Breast epithelium (tissue), 4 donors: ENCODE measurements at regions not wholly inside any gene's neighbourhood (a gene's known extent, or its start where the extent isn't known, plus 50 kb on each side); places are given as distances from the start of the nearest gene placed in this dataset.
"Not testable (repeated sequence)": the region's sequence is repeated elsewhere in the genome, so short reads cannot be mapped to it uniquely, and the experiment has no call there.

Experiments
- DNase-seq, 2 donors: peaks; one replicate each; pipeline ENCODE4 v3.0.0-alpha.2; 2019; ENCODE audit warnings: low spot score in 2 of 2
- H3K27ac ChIP-seq, 2 donors: fragments of 200-600 bp; sonication (generic) in 1 of 2; one replicate each; pipeline ENCODE4 v1.5.1; 2016 to 2019; ENCODE audit warnings: mild to moderate bottlenecking in 1 of 2
- H3K27me3 ChIP-seq, 2 donors: fragments of 200-600 bp; sonication (generic) in 1 of 2; one replicate each; pipeline versions ENCODE4 v1.5.1 to v1.6.0; 2017 to 2019; ENCODE audit warnings: control low read depth in 1 of 2, mild to moderate bottlenecking in 1 of 2
- H3K36me3 ChIP-seq: fragments of 200-600 bp; one replicate; pipeline ENCODE4 v1.5.1; 2019
- H3K4me1 ChIP-seq, 2 donors: fragments of 200-600 bp; sonication (generic); one replicate each; pipeline ENCODE4 v1.5.1; 2016 to 2019; ENCODE audit warnings: control low read depth in 1 of 2
- H3K4me3 ChIP-seq, 3 donors: fragments of 200-600 bp; sonication (generic); 1 replicate in 2 of 3; 2 replicates in 1 of 3; pipeline ENCODE4 v1.5.1; 2016 to 2019; ENCODE audit warnings: mild to moderate bottlenecking in 3 of 3, moderate library complexity in 2 of 3
- H3K9me3 ChIP-seq, 2 donors: fragments of 200-600 bp; sonication (generic) in 1 of 2; one replicate each; pipeline ENCODE4 v1.5.1; 2016 to 2019; ENCODE audit warnings: control low read depth in 1 of 2
- CTCF ChIP-seq, 3 donors: fragments of 450-650 bp; IDR thresholded peaks; one replicate each; pipeline ENCODE4 v1.5.1; 2016 to 2017; ENCODE audit warnings: antibody characterized with exemption in 3 of 3, mild to moderate bottlenecking in 3 of 3, moderate library complexity in 3 of 3
- POLR2A ChIP-seq: fragments of 450-650 bp; IDR thresholded peaks from one replicate; pipeline ENCODE4 v1.6.1; 2016; ENCODE audit warnings: antibody characterized with exemption, mild to moderate bottlenecking, moderate library complexity
- POLR2AphosphoS5 ChIP-seq, 3 donors: sonication (generic); formaldehyde crosslinking; IDR thresholded peaks; one replicate each; pipeline ENCODE4 v1.6.1; 2017; ENCODE audit warnings: antibody characterized with exemption in 3 of 3
- intact Hi-C: fragments of 100-400 bp; cut with DNase I; formaldehyde crosslinking; loops from one replicate; pipeline ENCODE4 v1.15.1; 2023; ENCODE audit warnings: low total_unique reads

GRCh38 chr7:113030489-113030888 is 56.1 kb downstream of the GPR85 start:
- TF ChIP-seq POLR2AphosphoS5 (IDR thresholded peaks at IDR 0.05) = no peak
- TF ChIP-seq POLR2A = no peak
- no peak for TF ChIP-seq CTCF (IDR thresholded peaks at IDR 0.05)
- DNase-seq = no peak
- Histone ChIP-seq H3K27ac (no peak overlapping the region), H3K9me3 (no peaks in the 10 kb centered on the region), H3K4me3 (no peak overlapping the region), H3K4me1 (no peaks in the 10 kb centered on the region), H3K27me3 (no peaks in the 10 kb centered on the region), H3K36me3 (no peaks in the 10 kb centered on the region)
- intact Hi-C loops = no loop called here

GRCh38 chr7:113026941-113027340 is 59.7 kb downstream of the GPR85 start:
- DNase-seq = no peak
- Histone ChIP-seq H3K4me1 (no peaks in the 10 kb centered on the region), H3K27me3 (no peaks in the 10 kb centered on the region), H3K9me3 (no peaks in the 10 kb centered on the region), H3K27ac (no peak overlapping the region), H3K36me3 (no peaks in the 10 kb centered on the region), H3K4me3 (no peak overlapping the region)
- intact Hi-C loops = no loop called here
- no peak for TF ChIP-seq CTCF (IDR thresholded peaks at IDR 0.05)
- no peak for TF ChIP-seq POLR2A
- TF ChIP-seq POLR2AphosphoS5 (IDR thresholded peaks at IDR 0.05) = no peak

GRCh38 chr7:113017144-113017857 is 69.3 kb downstream of the GPR85 start:
- H3K36me3 ChIP-seq, DNase-seq, H3K4me1 ChIP-seq, H3K27me3 ChIP-seq, H3K4me3 ChIP-seq, H3K27ac ChIP-seq, intact Hi-C loops: not testable (repeated sequence)
- peaks cover 0 to 11% of the 10 kb centered on the region in 2 donors for H3K9me3 ChIP-seq

- no peak for DNase-seq
- Histone ChIP-seq H3K27me3 (no peaks in the 10 kb centered on the region), H3K27ac (no peak overlapping the region), H3K9me3 (peaks cover 0 to 11% of the 10 kb centered on the region in 2 donors), H3K36me3 (no peaks in the 10 kb centered on the region), H3K4me3 (no peak overlapping the region), H3K4me1 (no peaks in the 10 kb centered on the region)
- TF ChIP-seq CTCF (IDR thresholded peaks at IDR 0.05) (peak in 1 of 3 donors; percentile 27), POLR2A (no peak)
- intact Hi-C loops = no loop called here
These were observed 71.5 kb downstream of the GPR85 start for GRCh38 chr7:113015034-113015645.

- DNase-seq = no peak
- no peaks in the 10 kb centered on the region for H3K27me3 ChIP-seq
- H3K36me3 ChIP-seq = no peaks in the 10 kb centered on the region
- no peak overlapping the region for H3K27ac ChIP-seq
- H3K9me3 ChIP-seq = peaks cover 0 to 11% of the 10 kb centered on the region in 2 donors
- no peak overlapping the region for H3K4me3 ChIP-seq
- TF ChIP-seq POLR2A (no peak), POLR2AphosphoS5 (IDR thresholded peaks at IDR 0.05) (no peak), CTCF (IDR thresholded peaks at IDR 0.05) (no peak)
- intact Hi-C loops = no loop called here
- H3K4me1 ChIP-seq = no peaks in the 10 kb centered on the region
These were observed 72.7 kb downstream of the GPR85 start for GRCh38 chr7:113013761-113014449.

GRCh38 chr7:113012862-113013261 is 73.8 kb downstream of the GPR85 start:
- DNase-seq, H3K4me1 ChIP-seq, intact Hi-C loops, H3K27ac ChIP-seq, H3K36me3 ChIP-seq, H3K27me3 ChIP-seq, H3K4me3 ChIP-seq: not testable (repeated sequence)
- H3K9me3 ChIP-seq = peaks cover 0 to 11% of the 10 kb centered on the region in 2 donors
